Calu3 (cell line): ENCODE measurements at regions not wholly inside any gene's neighbourhood (a gene's known extent, or its start where the extent isn't known, plus 50 kb on each side); places are given as distances from the start of the nearest gene placed in this dataset.
"Not testable (repeated sequence)": the region's sequence is repeated elsewhere in the genome, so short reads cannot be mapped to it uniquely, and the experiment has no call there.

Experiments
- BruUV-seq: library from RNA; stranded (reverse); fragments of 400-500 nt; replicated peaks from 2 replicates; lab custom pipeline; 2021; lab: Mats Ljungman, UMichigan
- CTCF ChIA-PET: fragments of 300-600 bp; sonication (Branson Sonifier 250); formaldehyde crosslinking; loops from one replicate; lab custom pipeline; 2022; ENCODE audit warnings: antibody characterized with exemption; lab: Charles Lee
- DNase-seq: peaks from one replicate; pipeline ENCODE4 v3.0.0; 2022
- H3K27ac Mint-ChIP-seq: one replicate; pipeline ENCODE4 v1.8.0; 2022; ENCODE audit warnings: mixed read lengths; ENCODE audit not compliant: unreplicated experiment
- H3K27me3 Mint-ChIP-seq: one replicate; pipeline ENCODE4 v1.8.0; 2022; ENCODE audit warnings: mixed read lengths; ENCODE audit not compliant: unreplicated experiment
- H3K36me3 Mint-ChIP-seq: one replicate; pipeline ENCODE4 v1.8.0; 2022; ENCODE audit warnings: mild to moderate bottlenecking, moderate library complexity, mixed read lengths; ENCODE audit not compliant: insufficient read depth, unreplicated experiment
- H3K4me1 Mint-ChIP-seq: one replicate; pipeline ENCODE4 v1.8.0; 2022; ENCODE audit warnings: mild to moderate bottlenecking, low read depth, mixed read lengths; ENCODE audit not compliant: unreplicated experiment
- H3K4me3 Mint-ChIP-seq: one replicate; pipeline ENCODE4 v1.8.0; 2022; ENCODE audit warnings: mild to moderate bottlenecking, low read depth, moderate library complexity, mixed read lengths; ENCODE audit not compliant: unreplicated experiment
- H3K9me3 Mint-ChIP-seq: one replicate; pipeline ENCODE4 v1.8.0; 2022; ENCODE audit warnings: low read depth, mixed read lengths; ENCODE audit not compliant: unreplicated experiment
- intact Hi-C: fragments of 100-400 bp; cut with micrococcal nuclease; formaldehyde crosslinking; loops from one replicate; pipeline ENCODE4 v1.10.0; 2022; ENCODE audit not compliant: unreplicated experiment
- TF ChIP-seq, protein P1 (sequence below): fragments of 200-600 bp; IDR thresholded peaks from one replicate; pipeline ENCODE4 v1.8.0; 2022; ENCODE audit warnings: antibody characterized with exemption; ENCODE audit not compliant: unreplicated experiment

DNA sequence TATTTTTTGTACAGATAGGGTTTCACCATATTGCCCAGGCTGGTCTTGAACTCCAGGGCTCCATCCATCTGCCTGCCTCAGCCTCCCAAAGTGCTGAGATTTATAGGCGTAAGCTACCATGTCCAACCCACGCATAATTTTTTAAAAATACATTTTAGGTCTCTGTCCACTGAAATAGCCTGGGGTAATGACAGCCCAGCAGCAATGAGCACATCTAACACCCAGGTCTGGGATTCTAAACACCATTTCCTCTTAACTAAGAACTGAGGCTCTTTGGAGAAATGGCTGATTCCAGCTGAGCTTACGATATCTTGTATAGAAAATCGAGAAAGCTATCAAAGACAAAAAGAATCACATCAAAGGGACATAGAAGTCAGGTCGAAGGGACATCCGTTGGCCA lies 245.3 kb downstream of the PARN start:
- DNase-seq: no peak
- no peaks in the 10 kb centered on the region for H3K27me3 Mint-ChIP-seq
- H3K4me1 Mint-ChIP-seq: no peaks in the 10 kb centered on the region
- BruUV-seq: no TSS peak
- no peaks in the 10 kb centered on the region for H3K9me3 Mint-ChIP-seq
- H3K36me3 Mint-ChIP-seq: no peaks in the 10 kb centered on the region
- H3K27ac Mint-ChIP-seq: no peak overlapping the region
- H3K4me3 Mint-ChIP-seq: no peak overlapping the region
- intact Hi-C loops: no loop called here
- CTCF ChIA-PET: no interaction called here
- TF ChIP-seq, protein P1, sequence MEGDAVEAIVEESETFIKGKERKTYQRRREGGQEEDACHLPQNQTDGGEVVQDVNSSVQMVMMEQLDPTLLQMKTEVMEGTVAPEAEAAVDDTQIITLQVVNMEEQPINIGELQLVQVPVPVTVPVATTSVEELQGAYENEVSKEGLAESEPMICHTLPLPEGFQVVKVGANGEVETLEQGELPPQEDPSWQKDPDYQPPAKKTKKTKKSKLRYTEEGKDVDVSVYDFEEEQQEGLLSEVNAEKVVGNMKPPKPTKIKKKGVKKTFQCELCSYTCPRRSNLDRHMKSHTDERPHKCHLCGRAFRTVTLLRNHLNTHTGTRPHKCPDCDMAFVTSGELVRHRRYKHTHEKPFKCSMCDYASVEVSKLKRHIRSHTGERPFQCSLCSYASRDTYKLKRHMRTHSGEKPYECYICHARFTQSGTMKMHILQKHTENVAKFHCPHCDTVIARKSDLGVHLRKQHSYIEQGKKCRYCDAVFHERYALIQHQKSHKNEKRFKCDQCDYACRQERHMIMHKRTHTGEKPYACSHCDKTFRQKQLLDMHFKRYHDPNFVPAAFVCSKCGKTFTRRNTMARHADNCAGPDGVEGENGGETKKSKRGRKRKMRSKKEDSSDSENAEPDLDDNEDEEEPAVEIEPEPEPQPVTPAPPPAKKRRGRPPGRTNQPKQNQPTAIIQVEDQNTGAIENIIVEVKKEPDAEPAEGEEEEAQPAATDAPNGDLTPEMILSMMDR: no peak

DNA sequence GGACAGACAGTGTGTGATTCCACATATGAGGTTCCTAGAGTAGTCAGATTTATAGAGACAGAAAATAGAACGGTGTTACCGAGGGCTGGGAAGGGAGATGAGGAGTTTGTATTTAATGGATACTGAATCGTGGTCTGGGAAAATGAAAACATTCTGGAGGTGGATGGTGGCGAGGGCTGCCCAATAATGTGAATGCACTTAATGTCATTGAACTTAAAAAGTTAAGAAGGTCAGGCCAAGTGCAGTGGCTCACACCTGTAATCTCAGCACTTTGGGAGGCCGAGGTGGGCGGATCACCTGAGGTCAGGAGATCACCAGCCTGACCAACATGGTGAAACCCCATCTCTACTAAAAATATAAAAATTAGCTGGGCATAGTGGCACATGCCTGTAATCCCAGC lies 246.2 kb downstream of the PARN start:
- H3K27ac Mint-ChIP-seq, CTCF ChIA-PET, DNase-seq, H3K27me3 Mint-ChIP-seq, BruUV-seq, intact Hi-C loops, H3K9me3 Mint-ChIP-seq, H3K4me3 Mint-ChIP-seq, H3K4me1 Mint-ChIP-seq, H3K36me3 Mint-ChIP-seq: not testable (repeated sequence)

DNA sequence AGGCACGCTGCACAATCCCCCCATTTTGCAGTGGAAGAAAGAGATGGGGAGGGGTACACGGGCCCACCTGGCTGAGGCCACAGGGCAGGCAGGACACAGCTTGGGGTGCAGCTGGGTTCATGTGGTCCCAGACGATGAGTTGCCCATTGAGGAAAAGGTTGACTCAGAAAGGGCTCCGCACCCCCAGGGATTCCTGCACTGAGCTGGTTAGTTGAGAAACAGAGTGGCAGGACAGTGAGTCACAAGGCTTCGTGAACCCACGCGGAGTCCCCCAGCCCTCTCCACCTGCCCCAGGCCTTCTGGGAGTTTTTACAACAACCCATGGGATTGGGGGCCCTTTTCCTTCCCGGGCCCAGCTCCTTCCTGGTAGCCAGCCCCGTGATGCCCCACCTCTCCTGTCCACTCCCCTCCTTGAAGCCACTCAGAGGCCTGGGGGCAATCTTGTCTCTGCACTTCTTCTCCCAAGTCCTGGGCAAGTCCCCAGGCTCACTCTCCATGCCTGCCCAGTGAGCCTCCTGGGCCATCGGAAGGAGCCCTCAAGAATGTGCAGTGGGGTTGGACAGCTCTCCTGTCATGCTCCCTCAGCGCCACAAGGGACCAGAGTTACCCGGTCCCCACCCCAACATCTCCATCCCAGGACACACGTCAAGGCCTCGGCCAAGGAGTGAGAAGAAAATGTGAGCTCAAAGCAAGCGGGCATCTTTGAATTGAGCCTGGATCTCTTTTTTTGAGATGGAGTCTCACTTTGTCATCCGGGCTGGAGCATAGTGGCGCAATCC lies 251.2 kb downstream of the PARN start:
- Mint-ChIP-seq H3K9me3 (no peaks in the 10 kb centered on the region), H3K36me3 (no peaks in the 10 kb centered on the region), H3K27ac (no peak overlapping the region), H3K4me1 (peaks cover 14% of the 10 kb centered on the region), H3K4me3 (no peak overlapping the region), H3K27me3 (no peaks in the 10 kb centered on the region)
- intact Hi-C loops: no loop called here
- no peak for DNase-seq
- BruUV-seq: no TSS peak
- TF ChIP-seq, protein P1: no peak
- CTCF ChIA-PET: interaction anchor here (0.7 kb wide), 2 partner anchors 39 to 171 kb away, joined by 4 to 6 read pairs; no protein-coding TSS in a partner anchor

DNA sequence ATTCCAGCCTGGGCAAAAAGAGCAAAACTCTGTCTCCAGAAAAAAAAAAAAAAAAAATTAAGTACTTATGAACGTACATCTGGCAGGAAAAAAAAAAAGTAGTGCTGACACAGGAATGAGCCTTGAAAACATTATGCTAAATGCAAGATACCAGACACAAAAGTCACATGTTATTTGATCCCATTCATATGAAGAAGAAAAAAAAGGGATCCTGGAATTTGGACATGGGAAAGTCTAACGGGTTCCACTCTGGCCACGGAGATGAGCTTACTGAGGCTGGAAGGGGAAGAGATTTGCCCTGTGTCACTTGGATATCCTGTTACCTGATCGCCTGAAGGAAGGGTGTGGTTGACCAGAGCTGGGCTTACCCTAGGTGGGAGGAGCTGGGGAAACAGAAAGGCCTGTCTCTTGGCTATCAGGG lies 251.9 kb downstream of the PARN start:
- no peaks in the 10 kb centered on the region for H3K9me3 Mint-ChIP-seq
- TF ChIP-seq, protein P1: no peak
- intact Hi-C loops: no loop called here
- BruUV-seq: no TSS peak
- CTCF ChIA-PET: interaction anchor here (0.6 to 0.7 kb wide), 3 partner anchors 9 to 171 kb away, joined by 3 to 6 read pairs (median 4); no protein-coding TSS in a partner anchor
- peaks cover 14% of the 10 kb centered on the region for H3K4me1 Mint-ChIP-seq
- DNase-seq: peak; percentile 63
- no peaks in the 10 kb centered on the region for H3K36me3 Mint-ChIP-seq
- no peaks in the 10 kb centered on the region for H3K27me3 Mint-ChIP-seq
- no peak overlapping the region for H3K27ac Mint-ChIP-seq
- no peak overlapping the region for H3K4me3 Mint-ChIP-seq

DNA sequence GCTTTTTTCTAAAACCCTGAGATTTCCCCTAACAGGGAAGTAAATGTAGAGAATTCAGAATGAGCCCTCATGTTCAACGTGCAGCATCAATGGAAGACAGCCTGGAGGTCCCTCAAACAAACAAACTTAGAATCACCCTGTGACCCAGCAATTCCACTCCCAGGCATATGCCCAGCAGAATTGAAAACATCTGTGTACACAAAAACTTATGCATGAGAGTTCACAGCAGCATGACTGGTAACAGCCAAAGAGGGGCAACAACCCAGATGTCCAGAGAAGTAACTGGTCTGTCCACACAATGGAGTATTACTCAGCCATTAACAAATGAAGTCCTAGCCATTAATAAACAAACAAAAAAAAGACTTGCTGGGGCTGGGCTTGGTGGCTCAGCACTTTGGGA lies 252.7 kb downstream of the PARN start:
- H3K27ac Mint-ChIP-seq: no peak overlapping the region
- H3K4me3 Mint-ChIP-seq: no peak overlapping the region
- H3K36me3 Mint-ChIP-seq: no peaks in the 10 kb centered on the region
- CTCF ChIA-PET: no interaction called here
- no peaks in the 10 kb centered on the region for H3K27me3 Mint-ChIP-seq
- no TSS peak for BruUV-seq
- H3K4me1 Mint-ChIP-seq: peaks cover 14% of the 10 kb centered on the region
- DNase-seq: no peak
- TF ChIP-seq, protein P1: no peak
- intact Hi-C loops: no loop called here
- no peaks in the 10 kb centered on the region for H3K9me3 Mint-ChIP-seq
